ENCODE measurements at regions not wholly inside any gene's neighbourhood (a gene's known extent, or its start where the extent isn't known, plus 50 kb on each side); places are given as distances from the start of the nearest gene placed in this dataset.

GRCh38 chr21:38929142-38929541, 123.4 kb downstream of the ETS2 start:
- DNase-seq (ENCODE audit: low read depth, low spot score) (no peak), ATAC-seq (no peak)
- no peak overlapping the region for H3K4me3 ChIP-seq (ENCODE audit: low read depth in 2 of 2, low read length in 2 of 2)
- H3K27ac ChIP-seq (ENCODE audit: low read length), result no peak overlapping the region
- intact Hi-C loops (cut with micrococcal nuclease; ENCODE audit: unreplicated experiment) (no loop called here), in situ Hi-C loops (cut with HindIII; ENCODE audit: low pct_unique_long_range_greater_than_20kb, low sequenced_read_pairs) (no loop called here)
- TF ChIP-seq, protein P1, sequence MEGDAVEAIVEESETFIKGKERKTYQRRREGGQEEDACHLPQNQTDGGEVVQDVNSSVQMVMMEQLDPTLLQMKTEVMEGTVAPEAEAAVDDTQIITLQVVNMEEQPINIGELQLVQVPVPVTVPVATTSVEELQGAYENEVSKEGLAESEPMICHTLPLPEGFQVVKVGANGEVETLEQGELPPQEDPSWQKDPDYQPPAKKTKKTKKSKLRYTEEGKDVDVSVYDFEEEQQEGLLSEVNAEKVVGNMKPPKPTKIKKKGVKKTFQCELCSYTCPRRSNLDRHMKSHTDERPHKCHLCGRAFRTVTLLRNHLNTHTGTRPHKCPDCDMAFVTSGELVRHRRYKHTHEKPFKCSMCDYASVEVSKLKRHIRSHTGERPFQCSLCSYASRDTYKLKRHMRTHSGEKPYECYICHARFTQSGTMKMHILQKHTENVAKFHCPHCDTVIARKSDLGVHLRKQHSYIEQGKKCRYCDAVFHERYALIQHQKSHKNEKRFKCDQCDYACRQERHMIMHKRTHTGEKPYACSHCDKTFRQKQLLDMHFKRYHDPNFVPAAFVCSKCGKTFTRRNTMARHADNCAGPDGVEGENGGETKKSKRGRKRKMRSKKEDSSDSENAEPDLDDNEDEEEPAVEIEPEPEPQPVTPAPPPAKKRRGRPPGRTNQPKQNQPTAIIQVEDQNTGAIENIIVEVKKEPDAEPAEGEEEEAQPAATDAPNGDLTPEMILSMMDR (IDR thresholded peaks at IDR 0.05), result no peak
- TF ChIP-seq SIN3A (IDR thresholded peaks at IDR 0.05; ENCODE audit: borderline replicate concordance, insufficient read depth, low read depth, low read length) (no peak), POLR2AphosphoS5 (IDR thresholded peaks at IDR 0.05; ENCODE audit: low read depth, low read length) (no peak), TCF7L2 (IDR thresholded peaks at IDR 0.05; ENCODE audit: low read depth, low read length) (no peak), REST (IDR thresholded peaks at IDR 0.05; ENCODE audit: insufficient read depth in 1 of 2, low read depth in 2 of 2, low read length in 1 of 2) (no peak)
- no peaks in the 10 kb centered on the region for H3K9me3 ChIP-seq (ENCODE audit: control insufficient read depth, insufficient read depth, low read depth, low read length)
- no TSS peak for BruUV-seq (replicated peaks)
- ChIA-PET CTCF (no interaction called here), POLR2A (no interaction called here)
- no peaks in the 10 kb centered on the region for H3K4me1 ChIP-seq (ENCODE audit: control insufficient read depth, insufficient read depth, low read length)
- no peaks in the 10 kb centered on the region for H3K27me3 ChIP-seq (ENCODE audit: control insufficient read depth, insufficient read depth, low read length)
- H3K36me3 ChIP-seq (ENCODE audit: control insufficient read depth, insufficient read depth, low read length), result no peaks in the 10 kb centered on the region

- TF ChIP-seq POLR2AphosphoS5 (IDR thresholded peaks at IDR 0.05; ENCODE audit: low read depth, low read length) (no peak), REST (IDR thresholded peaks at IDR 0.05; ENCODE audit: insufficient read depth in 1 of 2, low read depth in 2 of 2, low read length in 1 of 2) (no peak), SIN3A (IDR thresholded peaks at IDR 0.05; ENCODE audit: borderline replicate concordance, insufficient read depth, low read depth, low read length) (no peak), TCF7L2 (IDR thresholded peaks at IDR 0.05; ENCODE audit: low read depth, low read length) (no peak)
- TF ChIP-seq, protein P1 (IDR thresholded peaks at IDR 0.05), result no peak
- intact Hi-C loops (cut with micrococcal nuclease; ENCODE audit: unreplicated experiment) (no loop called here), in situ Hi-C loops (cut with HindIII; ENCODE audit: low pct_unique_long_range_greater_than_20kb, low sequenced_read_pairs) (no loop called here)
- Histone ChIP-seq H3K27ac (ENCODE audit: low read length) (no peak overlapping the region), H3K4me3 (ENCODE audit: low read depth in 2 of 2, low read length in 2 of 2) (no peak overlapping the region), H3K36me3 (ENCODE audit: control insufficient read depth, insufficient read depth, low read length) (no peaks in the 10 kb centered on the region), H3K9me3 (ENCODE audit: control insufficient read depth, insufficient read depth, low read depth, low read length) (no peaks in the 10 kb centered on the region), H3K27me3 (ENCODE audit: control insufficient read depth, insufficient read depth, low read length) (no peaks in the 10 kb centered on the region), H3K4me1 (ENCODE audit: control insufficient read depth, insufficient read depth, low read length) (no peaks in the 10 kb centered on the region)
- ATAC-seq (no peak), DNase-seq (ENCODE audit: low read depth, low spot score) (no peak)
- BruUV-seq (replicated peaks), result no TSS peak
- POLR2A ChIA-PET, result no interaction called here
- CTCF ChIA-PET, result no interaction called here
Observed at GRCh38 chr21:38927776-38928175, 122.0 kb downstream of the ETS2 start.
